Adrenal gland (tissue), 5 donors: ENCODE measurements at regions not wholly inside any gene's neighbourhood (a gene's known extent, or its start where the extent isn't known, plus 50 kb on each side); places are given as distances from the start of the nearest gene placed in this dataset.

ENCODE experiments used
- CTCF ChIP-seq, 6 experiments: fragments of 450-650 bp in 4 of 6; fragments of 200-600 bp in 2 of 6; sonication (generic) in 1 of 6; IDR thresholded peaks; 1 replicate in 5 of 6; 2 replicates in 1 of 6; pipeline versions ENCODE4 v1.5.1 to v1.8.0; 2016 to 2021; ENCODE audit warnings: antibody characterized with exemption in 6 of 6, mild to moderate bottlenecking in 2 of 6, moderate library complexity in 1 of 6
- POLR2A ChIP-seq, 2 donors: fragments of 450-650 bp; IDR thresholded peaks; one replicate each; pipeline ENCODE4 v1.6.1; 2017; ENCODE audit warnings: antibody characterized with exemption in 2 of 2, mild to moderate bottlenecking in 2 of 2, moderate library complexity in 1 of 2
- donor health status: DM: no; HTN: no; CAD: no.

GRCh38 chr16:87542531-87543102 is 49.8 kb upstream of the ZCCHC14 start:
- no peak for TF ChIP-seq CTCF (IDR thresholded peaks at IDR 0.05)
- no peak for TF ChIP-seq POLR2A (IDR thresholded peaks at IDR 0.05)
